HG03095 (cell line): ENCODE measurements at regions not wholly inside any gene's neighbourhood (a gene's known extent, or its start where the extent isn't known, plus 50 kb on each side); places are given as distances from the start of the nearest gene placed in this dataset.
"Not testable (repeated sequence)": the region's sequence is repeated elsewhere in the genome, so short reads cannot be mapped to it uniquely, and the experiment has no call there.

Experiments
- ATAC-seq: cut with Tn5 transposase; IDR thresholded peaks from one replicate; pipeline ENCODE4 v1.9.1; 2021; ENCODE audit warnings: moderate library complexity; ENCODE audit not compliant: unreplicated experiment

DNA sequence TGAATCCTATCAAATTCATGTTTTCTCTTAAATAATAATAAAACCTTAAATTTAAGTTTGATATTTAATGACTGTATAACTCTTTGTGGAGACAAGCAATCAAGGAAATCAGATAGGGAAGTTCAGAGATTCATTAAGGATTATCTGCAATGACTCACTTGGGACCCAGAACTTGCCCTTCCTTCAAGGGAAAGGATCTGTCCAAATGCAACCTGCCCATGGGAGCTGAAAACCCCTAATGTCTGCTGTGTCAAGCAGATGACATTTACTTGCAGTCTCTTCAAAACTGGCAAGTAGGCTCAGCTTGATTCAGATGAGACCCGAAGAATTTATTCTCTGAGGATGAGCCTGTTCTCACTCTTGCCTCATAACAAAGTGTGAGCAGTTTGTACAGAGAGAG, 1577.6 kb downstream of the EFNA5 start:
- ATAC-seq = no peak

DNA sequence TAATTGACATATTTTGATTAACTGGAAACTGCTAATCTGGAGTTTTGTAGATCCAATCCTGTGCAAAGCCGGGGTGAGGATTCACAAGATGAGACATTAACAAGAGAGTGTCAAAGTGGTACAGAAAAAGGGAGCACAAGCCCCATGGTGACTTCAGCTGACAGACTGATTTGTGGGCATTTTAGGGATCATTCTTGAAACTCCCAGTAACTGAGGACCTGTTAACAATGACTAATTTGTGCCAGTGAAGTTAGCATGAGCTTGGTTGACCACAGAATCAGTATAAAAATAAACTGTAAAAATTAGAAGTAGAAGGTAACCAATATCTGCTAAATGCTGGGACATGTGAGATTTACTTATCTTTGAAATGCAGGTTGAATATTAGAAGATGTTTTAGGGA, 1578.3 kb downstream of the EFNA5 start:
- no peak for ATAC-seq

DNA sequence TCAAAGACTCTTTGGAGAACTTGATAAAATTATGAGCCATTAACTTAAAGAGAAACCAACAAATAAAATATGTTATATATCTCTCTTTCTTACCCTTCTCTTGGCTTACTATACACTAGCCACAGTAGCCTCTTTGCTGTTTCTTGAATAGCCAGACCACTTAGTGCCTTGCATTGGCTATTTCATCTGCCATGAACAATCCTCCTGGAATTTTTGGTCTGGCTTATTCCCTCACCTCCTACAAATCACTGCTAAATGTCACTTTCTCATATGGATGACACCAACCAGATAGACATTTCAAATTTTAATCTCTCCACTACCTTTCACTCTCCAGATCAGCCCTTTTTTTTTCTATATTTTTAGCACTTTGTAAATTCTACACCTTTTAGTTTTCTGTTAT, 1581.7 kb downstream of the EFNA5 start:
- ATAC-seq = no peak

DNA sequence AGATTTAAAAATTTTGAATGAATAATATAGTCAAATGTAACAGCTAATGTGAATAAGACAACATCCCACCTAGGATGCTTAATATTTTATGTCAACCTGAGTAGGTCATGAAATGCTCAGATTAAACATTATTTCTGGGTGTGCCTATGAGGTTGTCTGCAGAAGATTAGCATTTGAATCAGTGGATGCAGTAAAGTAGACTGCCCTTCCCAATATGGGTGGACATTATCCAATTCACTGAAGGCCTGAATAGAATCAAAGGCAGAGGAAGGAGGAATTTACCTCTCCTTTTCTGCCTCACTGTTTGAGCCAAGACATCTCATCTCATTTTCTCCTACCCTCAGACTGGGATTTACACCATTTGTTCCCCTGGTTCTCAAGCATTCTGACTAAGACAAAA, 1582.3 kb downstream of the EFNA5 start:
- ATAC-seq = no peak

DNA sequence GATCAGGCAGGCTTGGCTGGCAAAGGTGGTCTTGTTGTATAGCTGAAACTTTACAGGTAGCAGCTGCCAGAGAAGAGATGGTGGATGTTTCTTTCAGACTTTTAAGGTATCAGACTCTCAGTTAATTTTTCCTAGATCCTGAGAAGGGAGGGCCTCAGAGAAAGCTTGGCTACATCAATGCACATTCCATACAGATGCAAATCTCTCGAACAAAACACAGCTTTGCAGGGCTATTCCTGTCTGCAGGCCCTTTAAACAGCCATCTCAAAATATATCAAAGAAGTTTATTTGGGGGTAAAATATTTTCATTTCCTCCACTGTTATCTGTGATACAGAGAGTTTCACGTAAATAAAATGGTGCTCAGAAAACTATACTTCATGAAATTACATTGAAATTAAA, 1584.4 kb downstream of the EFNA5 start:
- ATAC-seq = no peak

DNA sequence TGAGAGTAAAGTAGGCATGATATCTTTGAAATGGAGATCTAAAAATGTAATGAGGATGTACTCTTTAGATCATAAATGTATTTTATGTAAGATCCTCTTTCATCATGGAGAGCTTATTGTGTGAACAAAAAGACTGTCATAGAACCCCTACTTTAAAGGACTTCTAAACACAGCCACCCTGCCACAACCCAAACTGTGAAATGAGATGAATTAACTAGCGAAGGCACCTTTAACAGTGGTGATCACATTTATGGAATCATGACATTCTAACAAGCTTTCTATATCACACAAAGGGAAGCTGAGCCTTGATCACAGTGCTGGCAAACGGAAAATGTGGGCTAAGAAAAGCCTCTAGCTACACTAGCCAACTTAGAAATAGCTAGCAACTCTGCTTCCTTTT, 1585.2 kb downstream of the EFNA5 start:
- ATAC-seq = no peak

DNA sequence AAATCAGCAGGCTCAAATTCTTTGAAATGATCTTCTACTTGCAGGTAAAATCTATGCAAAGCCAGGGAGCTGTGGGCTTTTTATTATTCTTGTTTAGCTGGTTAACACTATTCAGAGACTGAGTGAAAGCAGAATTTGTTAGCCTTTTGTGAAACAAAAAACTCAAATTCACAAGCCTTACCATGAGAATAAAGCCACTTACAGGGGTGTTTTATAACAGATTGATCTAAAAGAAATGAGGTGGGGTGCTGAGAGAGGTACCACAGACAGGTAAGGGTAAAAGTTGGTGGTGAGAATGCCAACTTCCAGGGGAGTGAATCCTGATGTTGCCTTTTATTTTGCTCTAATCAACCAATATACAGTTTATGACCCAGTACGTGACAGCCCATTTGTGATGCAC, 1585.6 kb downstream of the EFNA5 start:
- ATAC-seq = no peak

DNA sequence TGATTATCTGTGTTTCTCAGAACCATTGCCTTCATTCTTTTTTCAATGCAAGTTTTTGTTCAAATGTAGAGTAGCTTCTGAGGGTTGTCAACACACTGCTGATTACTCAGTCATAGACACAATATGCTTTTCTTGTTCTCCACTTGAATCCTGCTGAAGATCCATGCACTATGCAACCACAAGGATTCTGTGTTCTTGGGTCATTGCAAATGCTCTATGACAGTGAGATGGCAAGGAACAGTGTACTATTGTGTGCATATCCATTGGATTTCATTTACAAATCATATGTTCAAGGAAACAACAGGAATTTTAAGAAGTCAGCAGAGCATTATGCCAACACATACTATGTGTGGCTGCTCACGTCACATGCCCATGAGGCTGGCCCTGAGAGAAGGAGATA, 1590.2 kb downstream of the EFNA5 start:
- ATAC-seq = no peak

DNA sequence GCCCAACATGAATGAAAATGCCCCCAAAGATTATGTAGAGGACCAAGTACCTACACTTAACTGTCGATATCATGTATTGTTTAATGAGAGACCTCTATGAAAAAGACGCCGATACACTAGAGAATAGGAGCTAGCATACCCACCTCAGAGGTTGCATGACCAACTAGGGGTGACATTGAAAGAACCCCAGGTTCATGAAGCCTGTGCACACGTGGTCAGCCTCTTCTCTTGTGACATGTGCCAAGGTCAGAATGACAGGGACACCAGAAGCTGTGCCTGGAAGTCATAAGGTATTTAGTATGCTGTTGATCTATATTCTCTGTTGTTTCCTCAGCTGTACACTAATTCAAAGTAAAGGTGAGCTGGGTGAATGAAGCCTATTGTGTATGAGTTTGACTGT, 1594.1 kb downstream of the EFNA5 start:
- no peak for ATAC-seq

DNA sequence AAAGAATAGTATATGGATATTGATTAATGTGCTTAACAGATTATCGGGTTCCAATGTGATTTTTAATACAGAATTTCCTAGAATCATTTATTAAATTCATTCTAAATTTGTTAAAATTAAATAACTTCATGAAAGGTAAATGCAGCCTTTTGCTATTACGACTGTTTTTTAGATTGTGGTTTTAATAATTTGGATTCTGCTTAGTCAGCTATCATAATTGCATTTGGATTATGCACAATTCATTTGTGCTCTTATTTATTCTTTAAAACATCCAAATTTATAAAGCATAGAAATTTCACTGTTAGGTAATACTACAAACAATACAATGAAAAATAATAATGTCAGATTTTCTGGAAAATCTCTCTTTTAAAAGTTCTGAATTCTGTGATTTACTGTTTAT, 1598.5 kb downstream of the EFNA5 start:
- ATAC-seq = no peak

DNA sequence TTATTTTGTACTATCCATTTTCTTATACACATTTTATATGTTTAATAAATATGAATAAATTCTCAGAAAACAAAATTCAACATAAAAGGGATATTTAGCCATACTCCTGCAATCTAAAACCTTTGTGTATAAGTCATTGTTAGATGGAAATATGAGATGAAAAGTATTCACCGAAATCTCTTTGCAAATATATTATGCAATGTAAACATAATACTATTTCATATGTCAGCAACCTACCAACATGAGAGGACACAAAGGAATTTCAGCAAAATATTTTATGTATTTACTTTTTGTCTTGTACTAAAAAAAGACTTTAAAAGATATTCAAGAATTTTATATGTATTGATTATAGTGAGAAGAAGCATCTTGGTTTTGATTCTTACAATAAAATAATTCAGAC, 1623.4 kb downstream of the EFNA5 start:
- no peak for ATAC-seq

DNA sequence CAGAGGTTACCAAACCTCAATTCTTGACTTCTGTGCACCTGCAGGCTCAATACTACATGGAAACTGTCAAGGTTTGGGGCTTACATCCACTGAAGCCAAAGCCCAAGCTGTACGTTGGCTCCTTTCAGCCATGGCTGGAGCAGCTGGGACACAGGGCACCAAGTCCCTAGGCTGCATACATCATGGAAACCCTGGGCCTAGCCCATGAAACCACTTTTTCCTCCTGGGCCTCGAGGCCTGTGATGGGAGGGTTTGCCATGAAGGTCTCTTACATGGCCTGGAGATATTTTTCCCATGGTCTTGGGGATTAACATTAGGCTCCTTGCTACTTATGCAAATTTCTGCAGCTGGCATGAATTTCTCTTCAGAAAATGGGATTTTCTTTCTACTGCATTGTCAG, 1638.7 kb downstream of the EFNA5 start:
- ATAC-seq = not testable (repeated sequence)

DNA sequence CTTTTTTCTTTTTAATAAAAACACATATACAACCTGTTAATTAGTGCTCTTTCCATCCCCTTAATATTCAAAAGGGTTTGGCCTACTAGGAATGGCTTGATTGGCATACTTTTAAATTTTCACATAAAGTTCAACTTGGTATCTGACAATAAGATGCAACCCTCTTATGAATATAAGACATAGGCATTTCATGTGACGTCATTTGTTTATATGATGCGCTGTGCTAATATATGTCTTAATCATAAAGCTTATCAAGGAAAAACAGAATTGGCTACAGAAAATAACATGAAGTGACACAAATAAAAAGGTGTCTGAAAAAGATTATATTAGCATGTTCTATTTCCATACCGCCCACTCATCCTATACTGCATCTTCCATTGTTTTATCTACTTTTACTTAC, 1642.4 kb downstream of the EFNA5 start:
- ATAC-seq = no peak

DNA sequence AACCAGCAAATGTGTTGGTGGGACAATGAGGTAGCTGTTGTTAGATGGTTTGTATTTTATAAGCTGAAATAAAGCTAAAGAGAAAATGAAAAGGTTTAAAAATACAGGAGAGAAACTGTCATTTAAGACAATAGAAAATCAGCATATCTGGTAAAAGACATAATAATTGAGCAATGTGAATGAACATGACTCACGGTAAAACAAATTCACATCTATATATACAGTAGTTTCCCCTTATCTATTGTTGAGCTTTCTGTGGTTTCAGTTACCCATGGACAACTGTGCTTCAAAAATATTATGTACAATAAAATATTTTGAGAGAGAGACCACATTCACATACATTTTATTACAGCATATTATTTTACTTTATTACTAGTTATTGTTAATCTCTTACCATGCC, 1649.8 kb downstream of the EFNA5 start:
- ATAC-seq = no peak

DNA sequence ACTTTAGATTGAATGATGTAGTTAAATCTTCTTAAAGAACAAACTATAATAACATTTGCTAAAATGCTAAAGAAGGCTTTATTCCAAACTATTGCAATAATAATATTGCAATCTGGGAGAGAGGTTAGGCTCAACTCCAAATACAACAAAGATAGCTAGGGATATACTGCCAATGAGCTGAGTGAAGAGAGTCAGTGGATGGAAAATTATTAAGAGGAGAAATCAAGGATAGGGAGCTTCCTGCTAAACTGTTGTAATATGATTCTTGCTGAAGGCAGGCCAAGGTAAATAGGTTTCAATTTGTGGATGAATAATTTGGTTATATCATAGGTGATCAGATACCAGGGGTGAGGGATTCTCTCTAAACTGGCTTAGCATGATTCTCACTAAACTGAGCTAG, 1651.5 kb downstream of the EFNA5 start:
- ATAC-seq = no peak

DNA sequence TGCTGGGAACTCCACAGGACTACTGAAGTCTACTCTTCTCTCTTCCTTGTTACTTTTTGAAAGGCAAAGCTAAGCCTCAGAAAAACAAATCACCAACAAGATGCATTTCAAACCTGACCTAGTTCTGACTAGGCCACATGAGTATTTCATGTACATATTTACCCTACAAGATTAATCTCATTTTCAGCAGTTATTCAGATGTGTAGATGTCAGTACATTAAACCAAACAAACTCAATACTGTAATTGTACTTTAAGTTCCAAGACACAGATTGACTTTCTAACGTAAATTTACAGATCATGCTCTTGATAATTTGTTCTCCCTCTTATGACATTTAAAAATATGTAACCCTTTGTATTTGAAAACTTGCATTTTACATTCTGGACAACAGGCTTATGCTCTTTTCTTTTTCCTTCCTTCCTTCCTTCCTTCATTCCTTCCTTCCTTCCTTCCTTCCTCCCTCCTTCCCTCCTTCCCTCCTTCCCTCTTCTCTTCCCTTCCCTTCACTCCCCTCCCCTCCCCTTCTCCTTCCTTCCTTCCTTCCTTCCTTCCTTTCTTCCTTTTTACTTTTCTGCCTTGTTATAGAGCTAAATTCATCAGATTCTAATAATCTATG, 1653.4 kb downstream of the EFNA5 start:
- no peak for ATAC-seq

DNA sequence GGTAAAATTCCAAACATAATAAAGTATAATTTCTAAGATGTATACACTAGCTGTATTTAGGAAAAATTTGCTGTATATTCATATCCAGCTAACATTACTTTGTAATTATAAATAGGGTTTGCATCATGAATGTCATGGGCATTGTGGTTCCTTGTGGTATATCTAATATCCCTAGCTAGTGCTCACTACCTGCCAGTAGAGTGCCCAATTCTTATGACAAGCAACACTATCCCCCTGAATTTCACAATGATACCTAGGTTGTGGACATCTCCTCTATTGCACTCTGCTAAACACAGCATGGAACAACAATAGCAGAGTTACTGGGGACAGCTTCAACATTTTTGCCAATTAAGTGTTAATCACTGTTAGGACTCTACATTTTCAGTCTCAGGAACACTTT, 1656.5 kb downstream of the EFNA5 start:
- no peak for ATAC-seq

DNA sequence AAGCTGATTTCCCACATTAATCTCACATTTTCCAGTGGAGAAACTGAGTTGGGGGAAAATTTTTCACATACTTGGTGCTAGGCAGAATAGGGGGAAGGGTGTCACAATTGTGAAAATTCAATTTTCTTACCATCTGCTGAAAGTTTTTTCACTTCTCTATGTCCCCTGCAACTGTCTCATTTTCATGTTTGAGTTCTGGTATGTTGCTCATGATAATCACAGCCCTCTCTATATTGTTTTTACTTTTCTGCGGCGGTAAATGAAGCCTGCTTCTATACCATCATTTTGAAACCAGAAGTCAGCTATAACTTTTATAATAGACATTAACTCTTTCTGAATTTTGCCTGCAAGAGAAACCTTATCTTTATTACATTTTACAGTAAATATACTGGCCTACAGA, 1664.5 kb downstream of the EFNA5 start:
- ATAC-seq = no peak

DNA sequence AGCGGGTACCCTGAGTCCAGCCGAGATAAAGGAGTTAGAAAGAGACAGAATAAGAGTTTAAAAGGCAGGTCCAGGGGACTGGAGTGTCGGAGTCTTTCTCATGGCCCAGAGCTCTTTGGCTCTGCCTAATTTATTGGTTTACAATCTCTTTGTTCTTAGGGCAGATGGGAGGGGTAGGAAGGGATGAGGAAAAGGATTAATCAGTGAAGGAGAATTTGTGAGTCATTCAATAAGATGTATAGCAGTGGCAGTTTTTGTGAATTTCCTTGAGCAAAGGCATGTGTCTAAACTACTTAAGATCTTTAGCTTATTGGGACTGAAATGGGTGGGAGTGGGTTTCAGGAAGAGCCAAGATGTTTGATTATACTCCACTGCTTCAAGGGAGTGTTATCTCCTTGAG, 1671.7 kb downstream of the EFNA5 start:
- not testable (repeated sequence) for ATAC-seq

DNA sequence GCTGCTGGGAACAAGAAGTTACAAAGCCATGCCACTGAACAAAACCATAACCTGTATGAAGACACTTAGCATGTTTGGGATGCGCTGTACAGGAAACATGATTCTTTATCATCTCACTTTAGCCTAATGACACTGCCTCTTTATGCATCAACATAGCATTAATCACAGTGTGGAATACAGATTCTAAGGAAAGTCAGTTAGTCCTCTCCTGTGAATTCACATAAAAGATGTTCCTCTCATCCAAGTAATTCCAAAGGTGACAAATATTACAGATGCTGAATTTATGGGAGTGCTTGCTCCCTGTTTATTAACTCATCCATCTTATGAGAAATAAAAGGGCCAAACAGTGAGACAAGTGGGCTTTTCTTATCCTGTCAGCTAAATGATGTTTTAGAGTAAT, 1677.7 kb downstream of the EFNA5 start:
- no peak for ATAC-seq

DNA sequence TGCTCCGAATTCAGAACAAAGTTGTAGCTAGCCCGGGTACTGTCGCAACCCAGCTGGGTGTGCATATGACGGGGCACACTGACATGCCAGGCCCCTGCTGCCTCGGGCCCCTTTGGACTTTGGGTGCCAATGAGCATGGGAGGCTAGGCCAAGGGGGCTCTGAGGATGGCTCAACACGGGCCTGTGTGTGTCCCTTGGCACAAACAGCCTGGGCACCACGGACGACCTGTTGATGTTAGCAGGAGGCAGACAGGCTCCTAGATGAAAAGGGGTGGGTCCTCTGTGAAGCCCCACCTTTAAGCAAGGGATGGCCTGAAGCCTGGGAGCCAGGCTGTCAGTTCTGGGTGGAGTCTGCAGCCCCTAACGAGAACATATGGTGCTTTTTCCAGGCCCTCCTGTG, 1688.2 kb downstream of the EFNA5 start:
- ATAC-seq = no peak

DNA sequence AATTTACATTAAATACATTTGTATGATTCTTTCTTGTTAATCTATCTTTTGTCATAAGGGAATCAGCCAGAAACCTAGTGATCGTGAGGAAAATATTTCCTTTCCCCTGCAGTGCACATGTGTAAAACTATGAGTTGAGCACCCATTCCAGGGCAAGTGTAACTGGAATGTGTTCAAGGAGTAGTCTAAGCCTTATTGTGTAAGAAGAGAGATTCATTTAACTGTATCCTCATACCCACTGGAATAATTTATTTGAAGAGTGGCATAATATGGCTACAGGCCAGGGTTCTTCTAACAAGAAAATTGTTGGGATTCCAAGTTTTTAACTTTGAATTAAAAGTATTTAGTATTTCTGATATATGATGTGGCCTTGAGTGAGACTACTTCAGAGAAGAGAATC, 1692.7 kb downstream of the EFNA5 start:
- ATAC-seq = no peak

DNA sequence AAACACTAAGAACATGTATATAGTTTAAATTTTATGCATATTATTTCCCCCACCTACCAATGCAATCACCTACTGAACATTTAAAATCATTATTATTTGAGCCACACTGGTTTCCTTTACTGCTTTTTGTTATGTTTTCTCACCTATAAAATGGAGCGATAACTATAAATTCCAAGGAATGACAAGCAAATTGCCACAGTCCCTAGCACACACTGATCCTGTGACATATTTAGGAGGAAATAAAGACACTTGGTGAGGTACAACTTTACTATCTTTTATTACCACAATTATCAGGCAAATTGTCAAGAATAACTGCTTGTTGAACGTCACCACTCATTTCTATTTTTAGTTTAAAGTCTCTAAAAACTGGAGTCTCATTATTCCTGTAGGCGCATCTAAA, 1693.6 kb downstream of the EFNA5 start:
- ATAC-seq = no peak

DNA sequence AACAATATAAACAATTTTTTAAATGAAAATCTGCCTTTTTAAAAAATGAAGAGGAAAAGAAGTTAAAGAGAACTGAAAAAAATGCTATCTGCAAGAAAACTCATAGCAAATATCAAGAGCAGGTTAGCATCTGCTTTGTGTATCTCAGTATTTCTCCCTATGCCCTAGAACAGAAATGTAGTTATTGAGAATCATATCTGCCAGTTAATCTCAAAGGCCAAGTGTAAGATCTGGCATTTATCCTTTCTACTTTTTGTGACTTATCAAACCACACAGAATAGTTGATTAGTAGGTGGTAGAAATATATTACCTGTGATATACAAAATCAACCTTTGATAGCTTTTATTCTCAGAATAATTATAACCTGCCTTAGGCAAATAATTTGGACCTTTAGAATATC, 1699.8 kb downstream of the EFNA5 start:
- no peak for ATAC-seq
